Ovary (tissue), 7 donors: ENCODE measurements at regions not wholly inside any gene's neighbourhood (a gene's known extent, or its start where the extent isn't known, plus 50 kb on each side); places are given as distances from the start of the nearest gene placed in this dataset.

Experiments
- DNase-seq, 5 donors: peaks; one replicate each; pipeline ENCODE4 v3.0.0-alpha.2; 2019 to 2020
- H3K27ac ChIP-seq, 2 donors: fragments of 200-600 bp; one replicate each; pipeline versions ENCODE4 v1.5.1 to v1.8.0; 2019 to 2022
- H3K27me3 ChIP-seq: fragments of 200-600 bp; one replicate; pipeline ENCODE4 v1.8.0; 2022
- H3K36me3 ChIP-seq: fragments of 200-600 bp; sonication (generic); one replicate; pipeline ENCODE4 v1.5.1; 2019
- H3K4me1 ChIP-seq: one replicate; pipeline ENCODE4 v1.8.1; 2013; ENCODE audit warnings: mild to moderate bottlenecking, moderate library complexity; ENCODE audit not compliant: insufficient read depth
- H3K4me3 ChIP-seq: fragments of 200-600 bp; sonication (generic); one replicate; pipeline ENCODE4 v1.5.1; 2017
- H3K9me3 ChIP-seq, 2 donors: fragments of 200-600 bp in 1 of 2; sonication (generic) in 1 of 2; one replicate each; pipeline versions ENCODE4 v1.5.1 to v1.8.1; 2013 to 2019; ENCODE audit warnings: mild to moderate bottlenecking in 1 of 2, moderate library complexity in 1 of 2
- CTCF ChIP-seq, 3 donors: fragments of 450-650 bp in 2 of 3; fragments of 200-600 bp in 1 of 3; IDR thresholded peaks; one replicate each; pipeline versions ENCODE4 v1.5.1 to v1.8.0; 2016 to 2022; ENCODE audit warnings: antibody characterized with exemption in 3 of 3, mild to moderate bottlenecking in 1 of 3
- EP300 ChIP-seq: sonication (generic); formaldehyde crosslinking; IDR thresholded peaks from one replicate; pipeline ENCODE4 v1.6.1; 2017; ENCODE audit warnings: antibody characterized with exemption
- POLR2A ChIP-seq: fragments of 450-650 bp; IDR thresholded peaks from one replicate; pipeline ENCODE4 v1.6.1; 2017; ENCODE audit warnings: antibody characterized with exemption, mild to moderate bottlenecking, moderate library complexity
- WGBS, 3 donors: extraction: QIAGEN DNeasy Blood & Tissue Kit in 1 of 3; methylation state at CpG; one replicate each; pipeline versions ENCODE4 v1.1.5 to v1.1.7; 2013 to 2017; 5-methylcytosine and 5-hydroxymethylcytosine counted together
- intact Hi-C, 4 donors: fragments of 100-400 bp; cut with DNase I; formaldehyde crosslinking; loops; one replicate each; pipeline versions ENCODE4 v1.11.0 to v1.15.1; 2022 to 2023
- donor health status: DM: no; HTN: no; CAD: no; lungs with moderate emphysema.
- donor health status: DM: no; HTN: no; CAD: no.
- donor health status: Bipolar disorder and iron deficiency.
- donor health status: DM: no; HTN: no; CAD: no.
- donor health status: DM: yes; HTN: yes; CAD: no.

DNA sequence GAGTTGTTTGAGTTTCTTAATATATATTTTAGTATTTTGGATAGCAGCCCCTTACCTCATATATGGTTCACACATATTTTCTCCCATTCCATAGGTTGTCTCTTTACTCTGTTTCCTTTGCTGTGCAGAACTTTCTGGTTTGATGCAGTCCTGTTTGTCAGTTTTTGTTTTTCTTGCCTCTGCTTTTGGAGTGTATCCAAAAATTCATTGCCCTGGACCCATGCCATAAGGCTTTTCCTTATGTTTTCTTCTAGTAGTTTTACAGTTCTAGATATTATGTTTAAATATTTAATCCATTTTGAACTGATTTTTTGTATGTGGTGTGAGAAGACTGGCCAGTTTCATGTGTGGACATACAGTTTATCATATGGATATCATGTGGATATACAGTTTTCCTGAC lies 58.5 kb upstream of the NUDT6 start:
- TF ChIP-seq POLR2A (no peak), EP300 (no peak), CTCF (IDR thresholded peaks at IDR 0.05) (no peak)

GRCh38 chr4:122988696-122989095 lies 66.3 kb upstream of the NUDT6 start:
- WGBS, 3 donors: 98 to 100% (median 100%) methylated on average over 2 of the region's 2 CpGs
- H3K36me3 ChIP-seq: no peaks in the 10 kb centered on the region
- H3K4me1 ChIP-seq: no peaks in the 10 kb centered on the region
- H3K4me3 ChIP-seq: no peak overlapping the region
- intact Hi-C loops: no loop called here
- DNase-seq: no peak
- H3K27me3 ChIP-seq: no peaks in the 10 kb centered on the region
- H3K9me3 ChIP-seq: peaks cover 0 to 4% of the 10 kb centered on the region in 2 donors
- TF ChIP-seq POLR2A (no peak), CTCF (IDR thresholded peaks at IDR 0.05) (no peak), EP300 (no peak)
- H3K27ac ChIP-seq: no peak overlapping the region

More for the DNA sequence above, 58.5 kb upstream of the NUDT6 start:
- intact Hi-C loops: no loop called here
- Histone ChIP-seq H3K27me3 (no peaks in the 10 kb centered on the region), H3K4me1 (no peaks in the 10 kb centered on the region), H3K36me3 (no peaks in the 10 kb centered on the region), H3K9me3 (no peaks in the 10 kb centered on the region), H3K4me3 (no peak overlapping the region), H3K27ac (no peak overlapping the region)
- no peak for DNase-seq

DNA sequence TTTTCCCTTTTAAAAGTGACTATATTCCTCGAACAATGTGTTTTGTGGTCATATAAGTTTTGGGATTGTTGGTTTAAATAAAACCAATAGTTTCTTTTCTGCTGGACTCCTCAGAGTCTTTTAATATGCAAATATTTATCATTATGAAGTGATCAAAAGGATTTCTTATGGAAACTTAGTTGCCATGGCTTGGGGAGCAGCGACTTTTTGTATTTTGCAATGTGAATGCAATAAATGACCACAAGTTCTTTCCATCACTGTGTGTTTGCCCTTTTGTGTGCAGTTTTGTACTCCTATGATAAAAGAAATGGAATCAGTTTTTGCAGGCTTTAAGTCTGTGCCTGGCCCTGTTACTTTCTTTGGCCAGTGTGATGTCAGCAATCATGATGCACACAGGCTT lies 68.5 kb upstream of the NUDT6 start:
- Histone ChIP-seq H3K27ac (no peak overlapping the region), H3K4me3 (no peak overlapping the region), H3K4me1 (no peaks in the 10 kb centered on the region), H3K9me3 (peaks cover 0 to 4% of the 10 kb centered on the region in 2 donors), H3K27me3 (no peaks in the 10 kb centered on the region), H3K36me3 (no peaks in the 10 kb centered on the region)
- 96 to 97% (median 96%) methylated on average over 2 of the region's 2 CpGs for WGBS, 3 donors
- intact Hi-C loops: no loop called here
- no peak for DNase-seq
- TF ChIP-seq EP300 (no peak), CTCF (IDR thresholded peaks at IDR 0.05) (no peak), POLR2A (no peak)

DNA sequence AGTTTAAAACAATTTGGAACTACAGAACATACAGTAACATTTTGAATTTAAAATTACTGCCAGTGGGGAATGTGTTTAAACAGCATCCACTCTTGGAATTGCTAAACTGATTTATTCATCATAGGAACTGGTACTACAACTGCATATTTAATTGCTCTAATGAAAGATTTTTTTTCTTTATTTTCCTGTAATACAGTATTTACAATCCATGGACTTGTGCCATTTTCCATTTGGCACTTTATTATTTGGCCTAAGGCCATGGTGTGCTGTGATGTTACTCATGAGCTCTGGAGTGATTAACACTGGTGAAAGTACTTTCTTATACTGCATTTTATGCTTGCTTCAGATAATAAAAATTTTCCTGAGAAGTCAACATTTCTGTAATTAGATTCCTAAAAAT lies 69.7 kb upstream of the NUDT6 start:
- Histone ChIP-seq H3K36me3 (no peaks in the 10 kb centered on the region), H3K27ac (no peak overlapping the region), H3K4me3 (no peak overlapping the region), H3K4me1 (no peaks in the 10 kb centered on the region), H3K9me3 (peaks cover 0 to 4% of the 10 kb centered on the region in 2 donors), H3K27me3 (no peaks in the 10 kb centered on the region)
- intact Hi-C loops: no loop called here
- TF ChIP-seq EP300 (no peak), POLR2A (no peak), CTCF (IDR thresholded peaks at IDR 0.05) (no peak)
- no peak for DNase-seq

- Histone ChIP-seq H3K4me3 (no peak overlapping the region), H3K36me3 (no peaks in the 10 kb centered on the region), H3K27ac (no peak overlapping the region), H3K9me3 (peaks cover 0 to 4% of the 10 kb centered on the region in 2 donors), H3K27me3 (no peaks in the 10 kb centered on the region), H3K4me1 (no peaks in the 10 kb centered on the region)
- 92 to 95% (median 93%) methylated on average over 2 of the region's 2 CpGs for WGBS, 3 donors
- TF ChIP-seq CTCF (IDR thresholded peaks at IDR 0.05) (no peak), POLR2A (no peak), EP300 (no peak)
- intact Hi-C loops: no loop called here
- no peak for DNase-seq
These were observed 70.2 kb upstream of the NUDT6 start for GRCh38 chr4:122992641-122993040.
